ENCODE measurements at regions not wholly inside any gene's neighbourhood (a gene's known extent, or its start where the extent isn't known, plus 50 kb on each side); places are given as distances from the start of the nearest gene placed in this dataset.

DNA sequence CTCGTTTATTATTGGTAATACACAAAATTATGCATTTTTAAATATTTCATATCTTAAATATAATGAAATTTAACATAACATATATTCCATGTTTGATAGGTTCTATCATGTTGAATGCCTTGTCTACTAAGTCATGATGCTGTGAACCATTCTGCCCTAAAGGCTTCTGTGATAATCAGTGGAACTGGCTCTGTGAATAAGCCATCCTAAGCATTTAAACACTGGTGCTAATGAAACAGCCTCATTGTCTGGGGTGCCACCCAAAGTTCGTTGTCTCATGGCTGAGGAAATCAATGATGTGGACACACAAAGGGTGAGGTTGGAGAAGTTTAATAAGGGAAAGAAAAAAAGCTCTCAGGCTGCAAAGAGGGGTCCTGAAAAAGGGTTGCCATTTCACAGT lies 264.7 kb upstream of the ZRANB2 start:
- DNase-seq (ENCODE audit: low spot score), result no peak
- ATAC-seq (ENCODE audit: low FRiP score), result no peak
- no peak for TF ChIP-seq CTCF (IDR thresholded peaks at IDR 0.05)

DNA sequence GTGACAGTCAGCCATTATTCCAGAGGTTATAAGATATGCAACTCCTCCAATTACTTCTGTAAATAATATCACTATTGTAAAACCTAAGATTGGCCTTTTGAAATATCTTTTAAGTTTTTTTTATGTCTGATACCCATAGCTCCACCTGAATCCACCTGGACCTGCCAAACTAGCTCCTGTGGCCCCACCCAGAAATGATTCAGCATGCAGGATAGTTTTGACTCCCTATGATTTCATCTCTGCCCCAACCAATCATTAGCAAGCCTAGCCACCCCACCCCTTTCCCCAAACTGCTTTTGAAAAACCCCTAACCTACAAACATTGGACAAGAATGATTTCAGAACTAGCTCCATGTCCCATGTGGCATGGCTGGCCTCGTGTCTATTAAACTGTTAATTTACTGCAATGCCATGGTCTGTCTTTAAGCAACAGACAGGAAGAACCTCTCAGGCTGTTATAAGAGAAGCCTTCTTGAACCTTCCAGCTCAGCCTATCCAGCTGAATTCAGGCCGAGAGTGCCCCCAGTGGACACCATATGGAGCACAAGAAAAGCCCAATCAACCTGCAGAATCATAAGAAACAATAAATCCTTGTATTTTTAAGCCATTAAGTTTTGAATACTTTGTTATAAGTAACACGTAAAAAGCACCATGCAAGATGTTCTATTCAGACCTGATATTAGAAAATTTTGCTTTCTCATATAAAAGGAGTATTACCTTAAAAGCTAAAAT lies 263.0 kb upstream of the ZRANB2 start:
- ATAC-seq (ENCODE audit: low FRiP score) (no peak), DNase-seq (ENCODE audit: low spot score) (no peak)
- no peak for TF ChIP-seq CTCF (IDR thresholded peaks at IDR 0.05)

DNA sequence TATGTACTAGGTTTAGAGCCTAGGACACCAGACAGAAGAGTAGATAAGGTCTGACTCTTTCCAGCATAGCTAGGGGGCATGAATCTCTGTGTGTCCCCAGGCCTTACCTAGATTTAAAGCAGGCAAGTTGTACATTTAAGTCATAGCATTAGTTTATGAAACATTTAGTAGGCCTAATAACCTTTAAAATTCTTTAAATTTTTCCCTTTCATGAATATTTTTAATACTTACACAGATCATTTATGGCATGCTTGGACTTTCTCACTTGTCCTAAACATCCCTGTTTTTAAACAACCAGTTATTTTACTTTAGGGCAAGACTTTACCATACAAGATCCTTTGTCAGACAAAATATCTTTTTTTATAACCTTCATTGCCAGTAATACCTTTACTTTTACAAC lies 258.4 kb upstream of the ZRANB2 start:
- no peak for TF ChIP-seq CTCF (IDR thresholded peaks at IDR 0.05)
- ATAC-seq (ENCODE audit: low FRiP score) (no peak), DNase-seq (ENCODE audit: low spot score) (no peak)

DNA sequence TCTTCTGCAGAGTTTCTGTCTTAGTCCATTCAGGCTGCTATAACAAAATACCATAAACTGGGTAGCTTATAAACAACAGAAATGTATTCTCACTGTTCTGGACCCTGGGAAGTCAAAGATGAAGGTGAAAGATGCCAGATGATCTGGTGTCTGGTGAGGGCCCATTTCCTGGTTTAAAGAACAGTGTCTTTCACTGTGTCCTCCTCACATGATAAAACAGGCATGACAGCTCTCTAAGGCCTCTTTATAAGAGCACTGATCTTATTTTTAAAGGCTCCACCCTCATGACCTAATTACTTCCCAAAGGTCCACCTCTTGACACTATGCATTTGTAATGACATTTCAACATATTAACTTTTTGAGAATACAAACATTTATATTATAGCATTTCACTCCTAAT lies 250.2 kb upstream of the ZRANB2 start:
- ATAC-seq (ENCODE audit: low FRiP score), result no peak
- no peak for DNase-seq (ENCODE audit: low spot score)
- no peak for TF ChIP-seq CTCF (IDR thresholded peaks at IDR 0.05)

- DNase-seq (ENCODE audit: low spot score), result no peak
- ATAC-seq (ENCODE audit: low FRiP score), result no peak
- TF ChIP-seq CTCF (IDR thresholded peaks at IDR 0.05), result no peak
These were observed 243.9 kb upstream of the ZRANB2 start for GRCh38 chr1:71324671-71325267.

DNA sequence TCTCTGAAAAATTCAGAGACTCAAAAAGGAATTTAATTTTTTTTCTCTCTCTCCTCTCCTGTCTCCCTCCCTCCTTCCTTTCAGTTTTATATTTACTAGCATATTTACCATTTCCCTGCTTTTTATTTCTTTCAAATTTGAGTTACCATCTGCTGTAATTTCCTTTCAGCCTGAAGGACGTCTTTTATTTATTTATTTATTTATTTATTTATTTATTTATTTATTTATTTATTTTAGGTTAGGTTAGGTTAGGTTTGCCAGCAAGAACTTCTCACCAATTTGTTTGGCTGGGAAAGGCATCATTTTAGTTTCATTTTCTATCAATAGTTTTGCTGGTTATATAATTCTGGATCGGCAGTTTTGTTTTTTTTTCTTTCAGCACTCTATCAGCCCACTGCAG lies 231.7 kb upstream of the ZRANB2 start:
- ATAC-seq (ENCODE audit: low FRiP score) (no peak), DNase-seq (ENCODE audit: low spot score) (no peak)
- TF ChIP-seq CTCF (IDR thresholded peaks at IDR 0.05), result no peak

- DNase-seq (ENCODE audit: low spot score), result no peak
- no peak for ATAC-seq (ENCODE audit: low FRiP score)
- no peak for TF ChIP-seq CTCF (IDR thresholded peaks at IDR 0.05)
These were observed 230.5 kb upstream of the ZRANB2 start for GRCh38 chr1:71311376-71311775.
